Mesodermal cell (in vitro differentiated cells): ENCODE measurements at regions not wholly inside any gene's neighbourhood (a gene's known extent, or its start where the extent isn't known, plus 50 kb on each side); places are given as distances from the start of the nearest gene placed in this dataset.

ENCODE experiments used
- H3K27ac ChIP-seq: 2 replicates; pipeline ENCODE4 v1.7.0; 2013; ENCODE audit warnings: mild to moderate bottlenecking, low read depth, low read length, moderate library complexity; ENCODE audit not compliant: severe bottlenecking
- H3K36me3 ChIP-seq: 2 replicates; pipeline ENCODE4 v1.7.1; 2013; ENCODE audit warnings: mild to moderate bottlenecking, low read length, moderate library complexity; ENCODE audit not compliant: control insufficient read depth, insufficient read depth
- H3K4me1 ChIP-seq: one replicate; pipeline ENCODE4 v1.7.1; 2013; ENCODE audit warnings: mild to moderate bottlenecking, low read length; ENCODE audit not compliant: insufficient read depth, control insufficient read depth, poor library complexity, severe bottlenecking
- H3K4me3 ChIP-seq: 2 replicates; pipeline ENCODE4 v1.7.0; 2013; ENCODE audit warnings: low read length, control low read depth, mild to moderate bottlenecking; ENCODE audit not compliant: insufficient read depth, poor library complexity, severe bottlenecking; ENCODE audit errors: extremely low read depth
- H3K9me3 ChIP-seq: 2 replicates; pipeline ENCODE4 v1.7.1; 2013; ENCODE audit warnings: mild to moderate bottlenecking, low read length, moderate library complexity; ENCODE audit not compliant: control insufficient read depth
- WGBS, 2 experiments: methylation state at CpG; one replicate each; pipeline ENCODE4 v1.1.5; 2013; ENCODE audit warnings: missing lambda C conversion rate in 2 of 2; ENCODE audit not compliant: insufficient coverage in 2 of 2; 5-methylcytosine and 5-hydroxymethylcytosine counted together

GRCh38 chr2:49207204-49207603, 52.9 kb upstream of the FSHR start:
- no peaks in the 10 kb centered on the region for H3K9me3 ChIP-seq
- H3K36me3 ChIP-seq: no peaks in the 10 kb centered on the region
- H3K27ac ChIP-seq: no peak overlapping the region
- 83 to 85% methylated on average over 2 to 3 of the region's 3 CpGs for WGBS, 2 experiments
- H3K4me1 ChIP-seq: peaks cover 2% of the 10 kb centered on the region
- H3K4me3 ChIP-seq: no peak overlapping the region
